Urothelium cell line (cell line): ENCODE measurements at regions not wholly inside any gene's neighbourhood (a gene's known extent, or its start where the extent isn't known, plus 50 kb on each side); places are given as distances from the start of the nearest gene placed in this dataset.

ENCODE experiments used
- DNase-seq: peaks from one replicate; pipeline ENCODE4 v3.0.0; 2011; ENCODE audit warnings: low spot score, mixed read lengths
- FAIRE-seq: peaks from 2 replicates; lab custom pipeline; 2011; peaks lifted over from hg19 to GRCh38; lab: Jason Lieb, UNC

GRCh38 chr21:28269173-28269572 is 723.5 kb downstream of the LTN1 start:
- no peak for FAIRE-seq

GRCh38 chr21:28268685-28269084 is 724.0 kb downstream of the LTN1 start:
- FAIRE-seq (no peak), DNase-seq (no peak)

More at GRCh38 chr21:28269173-28269572, 723.5 kb downstream of the LTN1 start:
- DNase-seq, result no peak

GRCh38 chr21:28267449-28267848 is 725.2 kb downstream of the LTN1 start:
- FAIRE-seq (no peak), DNase-seq (no peak)

GRCh38 chr21:28266061-28266460 is 726.6 kb downstream of the LTN1 start:
- FAIRE-seq (no peak), DNase-seq (no peak)

GRCh38 chr21:28263974-28264373 is 728.7 kb downstream of the LTN1 start:
- DNase-seq (no peak), FAIRE-seq (no peak)

- FAIRE-seq (no peak), DNase-seq (no peak)
Observed at GRCh38 chr21:28261298-28261697, 731.4 kb downstream of the LTN1 start.

- DNase-seq (no peak), FAIRE-seq (no peak)
Observed at GRCh38 chr21:28257276-28257675, 735.4 kb downstream of the LTN1 start.

GRCh38 chr21:28256837-28257236 is 735.8 kb downstream of the LTN1 start:
- DNase-seq (no peak), FAIRE-seq (no peak)

- no peak for FAIRE-seq
- no peak for DNase-seq
Observed at GRCh38 chr21:28256420-28256831, 736.3 kb downstream of the LTN1 start.

- FAIRE-seq, result peak; percentile 17
- DNase-seq, result no peak
Observed at GRCh38 chr21:28253961-28254360, 738.7 kb downstream of the LTN1 start.

GRCh38 chr21:28253338-28253737 is 739.3 kb downstream of the LTN1 start:
- no peak for FAIRE-seq
- no peak for DNase-seq

GRCh38 chr21:28252928-28253327 is 739.7 kb downstream of the LTN1 start:
- FAIRE-seq (no peak), DNase-seq (no peak)

GRCh38 chr21:28250946-28251345 is 741.7 kb downstream of the LTN1 start:
- no peak for FAIRE-seq
- no peak for DNase-seq

GRCh38 chr21:28247454-28248020 is 745.1 kb downstream of the LTN1 start:
- DNase-seq (no peak), FAIRE-seq (no peak)

GRCh38 chr21:28240586-28240985 is 752.1 kb downstream of the LTN1 start:
- no peak for FAIRE-seq
- DNase-seq, result no peak

- FAIRE-seq (no peak), DNase-seq (no peak)
Observed at GRCh38 chr21:28239340-28239739, 753.3 kb downstream of the LTN1 start.

- no peak for DNase-seq
- FAIRE-seq, result no peak
Observed at GRCh38 chr21:28237661-28238060, 755.0 kb downstream of the LTN1 start.

- FAIRE-seq, result no peak
Observed at GRCh38 chr21:28235169-28235895, 757.3 kb downstream of the LTN1 start.

GRCh38 chr21:28234326-28234725 is 758.4 kb downstream of the LTN1 start:
- peak; percentile 61 for FAIRE-seq
- DNase-seq, result no peak

More at GRCh38 chr21:28235169-28235895, 757.3 kb downstream of the LTN1 start:
- no peak for DNase-seq

- DNase-seq, result no peak
- FAIRE-seq, result peak; percentile 27
Observed at GRCh38 chr21:28233536-28234220, 759.0 kb downstream of the LTN1 start.

GRCh38 chr21:28230559-28230958 is 762.1 kb downstream of the LTN1 start:
- no peak for DNase-seq

GRCh38 chr21:28229814-28230213 is 762.9 kb downstream of the LTN1 start:
- DNase-seq (no peak), FAIRE-seq (no peak)

More at GRCh38 chr21:28230559-28230958, 762.1 kb downstream of the LTN1 start:
- FAIRE-seq, result no peak
